ENCODE measurements at regions not wholly inside any gene's neighbourhood (a gene's known extent, or its start where the extent isn't known, plus 50 kb on each side); places are given as distances from the start of the nearest gene placed in this dataset.
"Not testable (repeated sequence)": the region's sequence is repeated elsewhere in the genome, so short reads cannot be mapped to it uniquely, and the experiment has no call there.

GRCh38 chr5:116799401-116799800 is 224.8 kb upstream of the SEMA6A start:
- no peak for DNase-seq (ENCODE audit: low read depth, low spot score)

GRCh38 chr5:116795189-116795588 is 220.6 kb upstream of the SEMA6A start:
- no peak for DNase-seq (ENCODE audit: low read depth, low spot score)

- no peak for DNase-seq (ENCODE audit: low read depth, low spot score)
These were observed 214.9 kb upstream of the SEMA6A start for GRCh38 chr5:116789522-116789921.

GRCh38 chr5:116788851-116789403 is 214.3 kb upstream of the SEMA6A start:
- no peak for DNase-seq (ENCODE audit: low read depth, low spot score)

GRCh38 chr5:116787570-116787969 is 212.9 kb upstream of the SEMA6A start:
- DNase-seq (ENCODE audit: low read depth, low spot score): no peak

- no peak for DNase-seq (ENCODE audit: low read depth, low spot score)
These were observed 210.5 kb upstream of the SEMA6A start for GRCh38 chr5:116785106-116785505.

GRCh38 chr5:116779846-116780245 is 205.2 kb upstream of the SEMA6A start:
- no peak for DNase-seq (ENCODE audit: low read depth, low spot score)

- no peak for DNase-seq (ENCODE audit: low read depth, low spot score)
These were observed 204.1 kb upstream of the SEMA6A start for GRCh38 chr5:116778651-116779280.

GRCh38 chr5:116778032-116778431 is 203.4 kb upstream of the SEMA6A start:
- DNase-seq (ENCODE audit: low read depth, low spot score): no peak

GRCh38 chr5:116773926-116774325 is 199.3 kb upstream of the SEMA6A start:
- DNase-seq (ENCODE audit: low read depth, low spot score): no peak

GRCh38 chr5:116772806-116773205 is 198.2 kb upstream of the SEMA6A start:
- no peak for DNase-seq (ENCODE audit: low read depth, low spot score)

GRCh38 chr5:116772152-116772501 is 197.5 kb upstream of the SEMA6A start:
- DNase-seq (ENCODE audit: low read depth, low spot score): no peak

- DNase-seq (ENCODE audit: low read depth, low spot score): no peak
These were observed 197.0 kb upstream of the SEMA6A start for GRCh38 chr5:116771466-116772151.

- DNase-seq (ENCODE audit: low read depth, low spot score): not testable (repeated sequence)
These were observed 195.3 kb upstream of the SEMA6A start for GRCh38 chr5:116769953-116770352.

- no peak for DNase-seq (ENCODE audit: low read depth, low spot score)
These were observed 194.8 kb upstream of the SEMA6A start for GRCh38 chr5:116769470-116769869.

- DNase-seq (ENCODE audit: low read depth, low spot score): no peak
These were observed 191.9 kb upstream of the SEMA6A start for GRCh38 chr5:116766470-116766947.

- DNase-seq (ENCODE audit: low read depth, low spot score): no peak
These were observed 190.8 kb upstream of the SEMA6A start for GRCh38 chr5:116765441-116765840.

- no peak for DNase-seq (ENCODE audit: low read depth, low spot score)
These were observed 190.3 kb upstream of the SEMA6A start for GRCh38 chr5:116764941-116765340.

- no peak for DNase-seq (ENCODE audit: low read depth, low spot score)
These were observed 189.6 kb upstream of the SEMA6A start for GRCh38 chr5:116763987-116764866.

GRCh38 chr5:116759860-116760640 is 185.4 kb upstream of the SEMA6A start:
- DNase-seq (ENCODE audit: low read depth, low spot score): no peak

- DNase-seq (ENCODE audit: low read depth, low spot score): no peak
These were observed 182.7 kb upstream of the SEMA6A start for GRCh38 chr5:116757326-116757725.

Measured in activated CD4-positive, CD25-positive, alpha-beta regulatory T cell treated with anti-CD3 and anti-CD28 coated beads, Interleukin-2, amount 50 U/mL, for 16 hours (primary cell).